ENCODE measurements at regions not wholly inside any gene's neighbourhood (a gene's known extent, or its start where the extent isn't known, plus 50 kb on each side); places are given as distances from the start of the nearest gene placed in this dataset.
A peak's percentile ranks its signal among the peaks of the same experiment; 100 is the strongest.

DNA sequence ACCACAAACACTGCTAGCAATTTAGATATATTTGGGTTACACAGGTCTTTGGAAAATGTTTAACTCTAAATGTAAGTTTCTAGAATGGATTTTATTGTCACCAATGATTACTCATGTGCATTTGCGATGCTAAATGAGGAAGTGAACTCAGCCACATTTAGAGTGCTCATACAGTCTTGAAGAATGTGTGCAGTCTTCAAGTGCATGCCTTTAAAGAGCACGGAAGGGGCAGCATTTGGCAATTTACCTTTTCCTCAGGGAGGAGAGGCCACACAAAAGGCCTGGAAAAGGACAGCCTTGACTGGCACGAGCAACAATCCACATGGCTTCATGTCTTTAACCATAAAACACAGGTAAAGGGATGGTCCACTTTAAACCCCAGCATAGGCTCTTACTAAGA is 78.5 kb upstream of the STK17B start:
- no peak overlapping the region for H2AFZ ChIP-seq (ENCODE audit: low read depth, low read length)
- no peaks in the 10 kb centered on the region for H3K27me3 Mint-ChIP-seq (ENCODE audit: low read depth, unreplicated experiment)
- FAIRE-seq (peak; percentile 64), DNase-seq (ENCODE audit: low read depth) (peak; percentile 73)
- no peaks in the 10 kb centered on the region for H3K9me3 Mint-ChIP-seq (ENCODE audit: unreplicated experiment)
- H3K36me3 ChIP-seq (ENCODE audit: insufficient read depth, low read length): no peaks in the 10 kb centered on the region
- H3K79me2 ChIP-seq (ENCODE audit: insufficient read depth, low read length): no peaks in the 10 kb centered on the region
- H3K9me3 ChIP-seq (ENCODE audit: insufficient read depth, low read depth, low read length): no peaks in the 10 kb centered on the region
- no peak overlapping the region for H3K4me3 ChIP-seq (ENCODE audit: insufficient read depth, low read depth, low read length)
- H3K27me3 ChIP-seq (ENCODE audit: insufficient read depth, low read length): no peaks in the 10 kb centered on the region
- H4K20me1 ChIP-seq (ENCODE audit: insufficient read depth, low read length): no peaks in the 10 kb centered on the region
- no peak overlapping the region for H3K4me3 Mint-ChIP-seq (ENCODE audit: unreplicated experiment)
- peak overlapping the region; percentile 41 for H3K9ac ChIP-seq (ENCODE audit: low read length)
- peaks cover 50% of the 10 kb centered on the region for H3K4me1 Mint-ChIP-seq (ENCODE audit: low read depth, unreplicated experiment)
- no peak overlapping the region for H3K27ac Mint-ChIP-seq (ENCODE audit: unreplicated experiment)
- peak overlapping the region; percentile 50 for H3K27ac ChIP-seq (ENCODE audit: low read depth, low read length)
- TF ChIP-seq CTCF (IDR thresholded peaks at IDR 0.05; ENCODE audit: insufficient read depth, low read depth, low read length): no peak
- TF ChIP-seq EZH2 (IDR thresholded peaks at IDR 0.05; ENCODE audit: insufficient read depth, low read length): no peak
- H3K4me2 ChIP-seq (ENCODE audit: low read length): peak overlapping the region; percentile 26
- peaks cover 26% of the 10 kb centered on the region for H3K4me1 ChIP-seq (ENCODE audit: insufficient read depth, low read length)
- H3K36me3 Mint-ChIP-seq (ENCODE audit: low read depth, unreplicated experiment): peaks cover 1% of the 10 kb centered on the region

GRCh38 chr2:196251132-196251531 is 79.8 kb upstream of the STK17B start:
- FAIRE-seq (no peak), DNase-seq (ENCODE audit: low read depth) (no peak)
- no peaks in the 10 kb centered on the region for H3K27me3 ChIP-seq (ENCODE audit: insufficient read depth, low read length)
- no peaks in the 10 kb centered on the region for H3K9me3 ChIP-seq (ENCODE audit: insufficient read depth, low read depth, low read length)
- peaks cover 1% of the 10 kb centered on the region for H3K36me3 Mint-ChIP-seq (ENCODE audit: low read depth, unreplicated experiment)
- H3K9me3 Mint-ChIP-seq (ENCODE audit: unreplicated experiment): no peaks in the 10 kb centered on the region
- TF ChIP-seq CTCF (IDR thresholded peaks at IDR 0.05; ENCODE audit: insufficient read depth, low read depth, low read length) (no peak), EZH2 (IDR thresholded peaks at IDR 0.05; ENCODE audit: insufficient read depth, low read length) (no peak)
- H3K27me3 Mint-ChIP-seq (ENCODE audit: low read depth, unreplicated experiment): no peaks in the 10 kb centered on the region
- no peak overlapping the region for H3K4me3 Mint-ChIP-seq (ENCODE audit: unreplicated experiment)
- no peaks in the 10 kb centered on the region for H4K20me1 ChIP-seq (ENCODE audit: insufficient read depth, low read length)
- no peak overlapping the region for H3K4me2 ChIP-seq (ENCODE audit: low read length)
- H3K4me1 ChIP-seq (ENCODE audit: insufficient read depth, low read length): peaks cover 20% of the 10 kb centered on the region
- H3K79me2 ChIP-seq (ENCODE audit: insufficient read depth, low read length): no peaks in the 10 kb centered on the region
- peak overlapping the region; percentile 42 for H3K27ac Mint-ChIP-seq (ENCODE audit: unreplicated experiment)
- H3K4me3 ChIP-seq (ENCODE audit: insufficient read depth, low read depth, low read length): no peak overlapping the region
- H2AFZ ChIP-seq (ENCODE audit: low read depth, low read length): no peak overlapping the region
- no peak overlapping the region for H3K27ac ChIP-seq (ENCODE audit: low read depth, low read length)
- H3K9ac ChIP-seq (ENCODE audit: low read length): no peak overlapping the region
- no peaks in the 10 kb centered on the region for H3K36me3 ChIP-seq (ENCODE audit: insufficient read depth, low read length)
- H3K4me1 Mint-ChIP-seq (ENCODE audit: low read depth, unreplicated experiment): peaks cover 38% of the 10 kb centered on the region

DNA sequence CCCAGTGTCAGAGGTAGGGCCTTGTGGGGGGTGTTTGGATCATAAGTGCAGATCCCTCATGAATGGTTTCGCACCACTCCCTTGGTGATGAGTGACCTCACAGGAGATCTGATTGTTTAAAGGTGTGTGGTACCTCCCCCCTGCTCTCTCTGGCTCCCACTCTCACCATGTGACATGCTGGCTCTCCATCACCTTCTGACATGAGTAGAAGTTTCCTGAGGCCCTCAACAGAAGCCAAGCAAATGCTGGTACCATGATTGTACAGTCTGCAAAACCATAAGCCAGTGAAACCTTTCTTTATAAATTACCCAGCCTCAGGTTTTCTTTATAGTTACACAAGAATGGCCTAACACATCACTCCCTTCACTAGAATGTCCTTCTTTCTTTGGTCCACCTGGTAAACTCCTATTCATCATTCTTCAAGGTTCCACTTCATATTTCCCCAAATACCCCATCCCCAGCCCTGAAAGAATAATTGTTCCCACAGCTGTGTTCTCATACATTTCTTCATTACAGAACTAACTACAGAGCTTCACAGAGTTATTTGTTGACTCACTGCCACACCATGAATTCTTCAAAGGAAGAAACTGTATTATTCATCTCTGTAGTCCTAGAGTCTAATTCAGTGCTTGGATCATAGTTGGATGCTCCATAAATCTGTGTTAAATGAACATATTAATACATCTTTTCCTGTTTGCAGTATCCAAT is 81.2 kb upstream of the STK17B start:
- Histone ChIP-seq H3K9ac (ENCODE audit: low read length) (no peak overlapping the region), H3K4me2 (ENCODE audit: low read length) (peak overlapping the region; percentile 9), H3K4me1 (ENCODE audit: insufficient read depth, low read length) (peaks cover 20% of the 10 kb centered on the region), H4K20me1 (ENCODE audit: insufficient read depth, low read length) (no peaks in the 10 kb centered on the region), H3K9me3 (ENCODE audit: insufficient read depth, low read depth, low read length) (no peaks in the 10 kb centered on the region), H3K27ac (ENCODE audit: low read depth, low read length) (no peak overlapping the region), H3K79me2 (ENCODE audit: insufficient read depth, low read length) (no peaks in the 10 kb centered on the region), H2AFZ (ENCODE audit: low read depth, low read length) (no peak overlapping the region), H3K36me3 (ENCODE audit: insufficient read depth, low read length) (no peaks in the 10 kb centered on the region), H3K4me3 (ENCODE audit: insufficient read depth, low read depth, low read length) (no peak overlapping the region), H3K27me3 (ENCODE audit: insufficient read depth, low read length) (no peaks in the 10 kb centered on the region)
- no peak for FAIRE-seq
- peak; percentile 80 for DNase-seq (ENCODE audit: low read depth)
- peak overlapping the region; percentile 76 for H3K27ac Mint-ChIP-seq (ENCODE audit: unreplicated experiment)
- no peak overlapping the region for H3K4me3 Mint-ChIP-seq (ENCODE audit: unreplicated experiment)
- H3K9me3 Mint-ChIP-seq (ENCODE audit: unreplicated experiment): no peaks in the 10 kb centered on the region
- peaks cover 1% of the 10 kb centered on the region for H3K36me3 Mint-ChIP-seq (ENCODE audit: low read depth, unreplicated experiment)
- peaks cover 38% of the 10 kb centered on the region for H3K4me1 Mint-ChIP-seq (ENCODE audit: low read depth, unreplicated experiment)
- H3K27me3 Mint-ChIP-seq (ENCODE audit: low read depth, unreplicated experiment): no peaks in the 10 kb centered on the region
- TF ChIP-seq EZH2 (IDR thresholded peaks at IDR 0.05; ENCODE audit: insufficient read depth, low read length) (no peak), CTCF (IDR thresholded peaks at IDR 0.05; ENCODE audit: insufficient read depth, low read depth, low read length) (no peak)
